IPS DF 6.9 (cell line): ENCODE measurements at regions not wholly inside any gene's neighbourhood (a gene's known extent, or its start where the extent isn't known, plus 50 kb on each side); places are given as distances from the start of the nearest gene placed in this dataset.

Source experiments
- DNase-seq: peaks from one replicate; pipeline ENCODE4 v3.0.0-alpha.2; 2013; ENCODE audit warnings: low read depth, low spot score
- H3K27ac ChIP-seq: one replicate; pipeline ENCODE4 v1.5.1; 2013; ENCODE audit warnings: low read length, control low read depth
- H3K27me3 ChIP-seq: 2 replicates; pipeline ENCODE4 v1.6.1; 2013; ENCODE audit warnings: mild to moderate bottlenecking, low read length; ENCODE audit not compliant: control insufficient read depth, insufficient read depth
- H3K36me3 ChIP-seq: 2 replicates; pipeline ENCODE4 v1.6.1; 2013; ENCODE audit warnings: low read length; ENCODE audit not compliant: control insufficient read depth, insufficient read depth
- H3K4me1 ChIP-seq: 2 replicates; pipeline ENCODE4 v1.6.1; 2013; ENCODE audit warnings: low read length; ENCODE audit not compliant: control insufficient read depth, insufficient read depth
- H3K4me3 ChIP-seq: 2 replicates; pipeline ENCODE4 v1.5.1; 2013; ENCODE audit warnings: mild to moderate bottlenecking, low read length
- H3K9me3 ChIP-seq: 2 replicates; pipeline ENCODE4 v1.6.1; 2013; ENCODE audit warnings: low read length, inconsistent platforms; ENCODE audit not compliant: control insufficient read depth, insufficient read depth
- WGBS: extraction: QIAGEN DNeasy Blood & Tissue Kit; methylation state at CpG from one replicate; pipeline ENCODE4 v1.1.7; 2013; ENCODE audit warnings: mixed read lengths, missing lambda C conversion rate; ENCODE audit not compliant: insufficient read length, insufficient coverage; 5-methylcytosine and 5-hydroxymethylcytosine counted together

DNA sequence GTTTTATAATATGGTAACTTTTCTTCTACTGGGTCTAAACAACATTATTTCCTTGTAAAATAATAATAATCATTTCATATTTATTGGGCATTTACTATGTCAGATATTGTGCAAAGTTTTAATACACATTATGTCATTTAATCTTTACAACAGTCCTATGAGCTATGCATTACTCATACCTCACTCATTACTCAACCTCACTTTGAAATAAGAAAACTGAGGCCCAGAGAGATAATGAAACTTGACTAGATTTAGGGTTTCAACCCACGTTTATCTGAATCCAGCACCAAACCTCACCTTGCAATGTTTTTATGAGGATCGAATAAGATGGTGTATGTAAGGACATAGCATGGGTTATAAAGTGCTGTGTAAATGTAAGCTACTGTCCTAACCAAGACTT, 153.2 kb upstream of the SLC13A1 start:
- no CpG with 5 or more reads among the region's 2 CpGs for WGBS
- H3K4me1 ChIP-seq: no peaks in the 10 kb centered on the region
- no peak overlapping the region for H3K4me3 ChIP-seq

DNA sequence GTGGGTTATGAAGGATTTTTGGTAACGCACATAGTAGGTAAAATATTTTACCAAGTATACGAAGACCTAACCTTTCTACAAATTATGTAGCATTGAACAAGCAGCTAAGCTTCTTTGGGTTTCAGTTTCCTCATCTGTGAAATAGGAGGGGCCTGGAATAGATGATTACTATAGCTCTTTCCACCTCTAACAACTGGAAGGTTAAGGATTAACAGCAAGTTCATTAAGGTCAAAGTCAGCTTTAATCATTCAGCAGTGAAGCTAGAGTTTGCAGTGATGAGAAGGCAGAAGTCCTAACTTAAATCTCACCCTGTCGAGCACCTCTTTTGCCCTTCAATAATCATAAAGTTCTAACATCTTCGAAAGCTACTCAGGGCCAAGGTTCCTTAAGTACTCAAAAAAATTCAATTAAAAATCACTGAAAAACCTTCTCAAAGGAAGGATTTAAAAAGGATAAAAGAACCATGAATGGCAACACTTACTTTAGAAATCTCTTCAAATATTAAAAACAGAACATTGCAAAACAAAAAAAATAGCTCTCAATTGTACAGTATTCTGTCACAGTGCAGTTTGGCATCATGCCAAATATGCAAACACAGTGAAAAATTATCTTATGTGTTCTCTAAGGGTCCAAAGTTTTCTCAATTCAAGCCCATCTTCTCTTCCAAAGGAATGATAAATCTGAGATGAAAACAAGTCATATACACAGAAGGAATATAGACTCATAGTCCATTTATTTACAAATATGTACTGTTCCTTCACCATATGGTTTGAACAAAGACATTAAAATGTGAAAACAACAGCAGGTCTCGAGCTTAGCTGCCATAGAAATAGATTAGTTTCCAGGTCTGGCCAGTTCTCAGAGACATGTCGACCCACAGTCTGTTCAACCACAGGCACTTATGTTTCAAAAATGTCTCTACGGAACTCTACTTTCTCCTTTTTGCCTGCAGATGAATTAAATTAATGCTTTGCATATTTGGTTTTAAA, 152.0 kb upstream of the SLC13A1 start:
- no CpG with 5 or more reads among the region's 7 CpGs for WGBS

More for the DNA sequence above, 153.2 kb upstream of the SLC13A1 start:
- no peaks in the 10 kb centered on the region for H3K9me3 ChIP-seq
- H3K27me3 ChIP-seq: no peaks in the 10 kb centered on the region
- DNase-seq: no peak
- H3K27ac ChIP-seq: no peak overlapping the region
- no peaks in the 10 kb centered on the region for H3K36me3 ChIP-seq

DNA sequence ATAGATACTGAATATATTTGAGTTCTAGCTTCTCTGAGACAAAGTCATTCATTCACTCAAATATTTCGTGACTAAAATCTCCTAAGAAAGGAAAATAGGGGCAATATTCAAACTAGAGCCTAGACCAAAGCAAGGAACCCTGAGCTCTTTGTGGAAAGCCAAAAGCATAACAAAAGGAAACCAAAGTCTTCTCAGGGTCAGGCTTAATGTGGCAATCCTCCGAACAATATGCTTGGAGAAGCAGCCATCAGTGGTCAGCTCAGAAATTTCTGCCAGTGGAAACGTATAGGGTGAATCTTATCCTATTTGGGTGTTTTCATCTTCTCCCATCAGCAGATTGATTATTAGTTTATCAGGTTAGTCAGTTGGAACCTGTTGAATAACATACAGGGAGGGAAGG, 151.3 kb upstream of the SLC13A1 start:
- Histone ChIP-seq H3K4me1 (no peaks in the 10 kb centered on the region), H3K36me3 (no peaks in the 10 kb centered on the region), H3K4me3 (no peak overlapping the region), H3K9me3 (no peaks in the 10 kb centered on the region), H3K27me3 (no peaks in the 10 kb centered on the region), H3K27ac (no peak overlapping the region)
- no peak for DNase-seq
- WGBS: no CpG with 5 or more reads among the region's 3 CpGs

More for the DNA sequence above, 152.0 kb upstream of the SLC13A1 start:
- Histone ChIP-seq H3K9me3 (no peaks in the 10 kb centered on the region), H3K36me3 (no peaks in the 10 kb centered on the region), H3K27me3 (no peaks in the 10 kb centered on the region), H3K4me1 (no peaks in the 10 kb centered on the region), H3K27ac (no peak overlapping the region), H3K4me3 (no peak overlapping the region)
- no peak for DNase-seq

DNA sequence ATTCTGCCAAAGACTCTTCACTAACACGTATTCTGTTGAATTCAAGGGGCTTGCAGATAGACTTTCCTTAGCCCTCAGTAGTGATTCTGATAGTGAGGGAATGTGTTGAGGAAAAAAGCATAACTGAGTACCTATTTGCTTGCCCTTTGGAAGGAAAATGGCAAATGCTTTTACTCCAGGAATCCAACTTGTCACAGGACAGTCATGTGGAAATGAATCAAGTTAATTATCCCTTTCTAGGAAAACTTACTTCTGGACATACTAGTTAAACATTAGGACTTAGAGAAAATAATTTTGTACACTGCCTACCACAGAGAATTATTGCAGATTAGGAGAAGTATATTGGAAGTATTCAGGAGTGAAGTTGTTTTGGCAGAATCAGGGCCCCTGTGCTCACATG, 148.9 kb upstream of the SLC13A1 start:
- Histone ChIP-seq H3K4me3 (no peak overlapping the region), H3K27ac (no peak overlapping the region), H3K36me3 (no peaks in the 10 kb centered on the region), H3K9me3 (no peaks in the 10 kb centered on the region), H3K4me1 (no peaks in the 10 kb centered on the region), H3K27me3 (no peaks in the 10 kb centered on the region)
- WGBS: no CpG with 5 or more reads among the region's 1 CpG
- DNase-seq: no peak

DNA sequence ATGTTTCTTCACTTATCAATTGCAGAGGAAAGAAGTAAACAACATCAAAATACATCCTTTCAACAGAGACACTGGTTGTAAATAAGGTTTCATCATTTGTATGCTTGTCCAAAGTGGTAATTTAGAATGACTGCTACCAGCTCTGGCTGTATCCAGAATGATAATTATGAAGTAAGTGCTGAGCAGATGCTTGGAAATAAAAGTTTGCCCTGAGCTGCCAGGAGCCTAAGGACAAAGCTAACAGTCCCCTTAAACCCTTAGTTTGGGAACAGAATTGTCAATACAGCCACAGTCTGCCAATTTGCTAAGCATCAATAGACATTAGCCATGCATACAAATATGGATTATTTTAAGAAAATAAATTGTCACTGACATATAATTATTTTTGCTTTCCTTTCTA, 147.0 kb upstream of the SLC13A1 start:
- no peaks in the 10 kb centered on the region for H3K9me3 ChIP-seq
- no peaks in the 10 kb centered on the region for H3K4me1 ChIP-seq
- DNase-seq: no peak
- no peaks in the 10 kb centered on the region for H3K27me3 ChIP-seq
- H3K27ac ChIP-seq: no peak overlapping the region
- no peak overlapping the region for H3K4me3 ChIP-seq
- no peaks in the 10 kb centered on the region for H3K36me3 ChIP-seq

DNA sequence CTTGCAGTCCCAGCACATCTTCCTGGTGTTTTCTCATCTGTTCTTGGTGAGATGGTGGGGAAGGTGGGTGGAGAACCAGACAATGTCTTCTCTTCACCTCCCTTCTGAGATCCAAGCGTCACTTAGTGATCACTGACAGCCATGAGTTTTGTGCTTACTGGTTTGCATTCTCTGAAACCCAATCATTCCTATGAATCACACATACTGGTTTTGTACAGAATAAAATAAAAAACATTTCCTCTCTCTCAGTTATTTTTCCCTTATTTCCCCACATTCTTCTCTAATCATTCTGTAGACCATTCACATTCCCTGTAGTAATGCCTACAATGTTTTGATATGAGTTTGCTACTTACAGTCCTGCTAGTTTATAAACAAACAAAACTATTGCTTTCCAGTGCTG, 143.8 kb upstream of the SLC13A1 start:
- WGBS: no CpG with 5 or more reads among the region's 1 CpG
- DNase-seq: no peak
- no peaks in the 10 kb centered on the region for H3K36me3 ChIP-seq
- H3K27ac ChIP-seq: no peak overlapping the region
- no peaks in the 10 kb centered on the region for H3K27me3 ChIP-seq
- H3K9me3 ChIP-seq: no peaks in the 10 kb centered on the region
- no peak overlapping the region for H3K4me3 ChIP-seq
- no peaks in the 10 kb centered on the region for H3K4me1 ChIP-seq

DNA sequence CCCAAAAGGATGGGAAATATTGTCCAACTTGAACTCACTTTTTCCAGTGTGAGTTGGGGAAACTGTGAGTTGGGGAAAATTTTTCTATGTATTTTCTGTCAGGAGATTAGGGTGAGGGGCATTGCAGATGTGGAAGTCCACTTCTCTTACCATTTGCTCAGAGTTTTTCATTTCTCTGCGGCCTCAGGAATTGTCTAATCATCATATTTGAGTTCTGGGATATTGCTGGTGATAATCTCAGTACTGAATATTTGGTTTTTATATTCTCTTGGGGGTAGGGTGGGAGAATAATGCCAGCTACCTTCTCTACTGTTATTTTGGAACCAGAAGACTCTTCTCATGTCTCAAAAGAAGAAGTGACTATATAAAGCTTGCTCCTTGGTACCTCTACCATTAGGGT, 141.3 kb upstream of the SLC13A1 start:
- WGBS: no CpG with 5 or more reads among the region's 1 CpG
- H3K36me3 ChIP-seq: no peaks in the 10 kb centered on the region
- H3K4me3 ChIP-seq: no peak overlapping the region
- DNase-seq: no peak
- H3K9me3 ChIP-seq: no peaks in the 10 kb centered on the region
- H3K4me1 ChIP-seq: no peaks in the 10 kb centered on the region
- H3K27ac ChIP-seq: no peak overlapping the region
- H3K27me3 ChIP-seq: no peaks in the 10 kb centered on the region

DNA sequence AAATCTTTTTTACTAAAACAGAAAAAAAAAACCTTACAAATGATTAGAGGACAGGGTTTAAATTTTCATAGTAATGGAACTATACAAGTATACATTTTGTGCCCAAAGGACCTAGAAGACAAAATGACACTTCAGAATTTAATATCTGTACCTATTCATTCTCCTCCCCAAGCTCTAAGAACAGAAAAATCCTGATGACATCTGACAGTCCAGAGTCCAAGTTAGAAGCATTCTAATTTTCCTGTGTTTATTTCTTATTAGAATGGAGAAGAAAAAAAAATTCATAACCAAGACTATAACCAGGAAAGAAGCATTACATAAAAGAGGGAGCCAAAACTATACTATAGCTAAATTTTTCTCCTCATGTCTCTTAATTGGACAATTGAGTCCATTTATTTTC, 138.9 kb upstream of the SLC13A1 start:
- no peaks in the 10 kb centered on the region for H3K9me3 ChIP-seq
- no peak overlapping the region for H3K27ac ChIP-seq
- H3K27me3 ChIP-seq: no peaks in the 10 kb centered on the region
- no peaks in the 10 kb centered on the region for H3K36me3 ChIP-seq
- H3K4me1 ChIP-seq: no peaks in the 10 kb centered on the region
- H3K4me3 ChIP-seq: no peak overlapping the region
- no peak for DNase-seq

DNA sequence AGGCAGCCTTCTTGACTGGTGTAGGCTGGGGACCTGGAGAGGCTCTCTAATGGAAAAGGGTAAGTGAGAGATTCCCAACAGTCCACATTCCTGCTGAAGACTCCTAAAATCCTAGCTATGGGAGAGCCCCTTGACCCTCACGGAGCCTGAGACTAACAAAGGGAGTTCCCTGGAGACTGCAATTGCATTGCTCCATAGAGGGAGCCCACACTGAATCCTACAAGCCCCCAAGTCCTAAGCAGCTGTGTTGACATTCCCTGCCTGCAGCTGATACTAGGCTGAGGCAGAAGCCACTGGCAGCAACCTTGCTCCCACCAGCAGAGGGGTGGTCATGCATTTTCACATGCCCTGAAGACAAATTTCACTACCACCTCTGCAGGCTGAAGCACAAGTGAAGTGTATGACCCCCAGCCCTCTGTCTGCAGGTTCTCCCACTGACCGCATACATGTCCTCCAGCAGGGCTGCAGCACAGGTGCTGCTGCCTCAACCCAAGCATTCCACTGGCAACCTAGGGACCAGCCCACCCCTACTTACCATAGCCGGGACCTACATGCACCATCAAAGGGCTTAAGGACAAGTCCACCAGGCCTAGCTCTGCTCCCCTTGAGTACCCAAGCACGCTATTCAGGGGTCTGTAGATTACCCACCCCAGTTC, 130.3 kb upstream of the SLC13A1 start:
- Histone ChIP-seq H3K4me3 (no peak overlapping the region), H3K27ac (no peak overlapping the region), H3K36me3 (no peaks in the 10 kb centered on the region; the same call in 1 of the 2 replicates), H3K9me3 (no peaks in the 10 kb centered on the region), H3K4me1 (no peaks in the 10 kb centered on the region), H3K27me3 (no peaks in the 10 kb centered on the region)
- DNase-seq: no peak
- WGBS: no CpG with 5 or more reads among the region's 4 CpGs

DNA sequence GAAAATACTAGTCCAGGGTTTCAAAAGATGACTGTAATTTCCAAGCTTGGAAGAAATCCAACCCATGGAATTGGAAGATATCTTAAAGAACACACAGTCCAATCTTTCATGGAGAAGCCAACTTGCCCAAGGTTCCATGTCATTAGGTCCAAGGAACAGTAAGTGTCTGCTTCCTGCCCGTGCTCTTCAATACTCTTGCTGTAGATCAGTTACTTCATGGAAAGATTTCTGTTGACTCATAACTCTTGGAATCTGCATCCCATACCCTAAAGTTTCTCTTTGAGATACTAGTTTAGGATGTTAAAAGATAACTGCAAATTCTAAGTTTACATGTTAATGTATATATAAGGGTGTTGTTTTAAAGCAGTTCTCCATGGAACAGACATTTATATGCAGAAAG, 127.9 kb upstream of the SLC13A1 start:
- no peaks in the 10 kb centered on the region; the same call in 1 of the 2 replicates for H3K9me3 ChIP-seq
- H3K27ac ChIP-seq: no peak overlapping the region
- no peaks in the 10 kb centered on the region; the same call in 1 of the 2 replicates for H3K36me3 ChIP-seq
- WGBS: no CpG with 5 or more reads among the region's 1 CpG
- no peaks in the 10 kb centered on the region for H3K27me3 ChIP-seq
- no peak overlapping the region for H3K4me3 ChIP-seq
- no peak for DNase-seq
- no peaks in the 10 kb centered on the region for H3K4me1 ChIP-seq
